GM21526 (cell line): ENCODE measurements at regions not wholly inside any gene's neighbourhood (a gene's known extent, or its start where the extent isn't known, plus 50 kb on each side); places are given as distances from the start of the nearest gene placed in this dataset.
"Not testable (repeated sequence)": the region's sequence is repeated elsewhere in the genome, so short reads cannot be mapped to it uniquely, and the experiment has no call there.

Experiments
- ATAC-seq: cut with Tn5 transposase; IDR thresholded peaks from one replicate; pipeline ENCODE4 v1.9.1; 2021; ENCODE audit warnings: moderate library complexity; ENCODE audit not compliant: unreplicated experiment, low FRiP score

DNA sequence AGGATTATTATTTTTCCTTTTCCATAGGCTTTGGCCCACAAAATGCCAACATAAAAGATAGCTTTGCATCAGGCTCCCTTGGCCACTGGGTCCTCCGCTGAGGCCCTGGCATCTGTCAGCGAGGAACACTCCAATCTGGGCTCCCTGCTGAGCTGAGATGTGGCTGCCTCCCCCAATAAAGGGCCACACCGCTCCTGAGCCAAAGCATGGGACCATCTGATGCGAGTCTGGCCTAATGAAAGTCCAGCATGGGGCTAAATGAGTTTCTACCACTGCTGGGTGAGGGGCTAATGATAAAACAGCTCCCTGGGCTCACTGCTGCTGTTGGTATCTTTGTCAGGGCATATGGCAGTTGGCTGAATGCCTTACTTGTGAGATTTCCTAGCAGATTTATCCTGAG is 817.5 kb upstream of the SLC35B3 start:
- no peak for ATAC-seq

- no peak for ATAC-seq
Measured at GRCh38 chr6:9250852-9251251, 815.5 kb upstream of the SLC35B3 start.

DNA sequence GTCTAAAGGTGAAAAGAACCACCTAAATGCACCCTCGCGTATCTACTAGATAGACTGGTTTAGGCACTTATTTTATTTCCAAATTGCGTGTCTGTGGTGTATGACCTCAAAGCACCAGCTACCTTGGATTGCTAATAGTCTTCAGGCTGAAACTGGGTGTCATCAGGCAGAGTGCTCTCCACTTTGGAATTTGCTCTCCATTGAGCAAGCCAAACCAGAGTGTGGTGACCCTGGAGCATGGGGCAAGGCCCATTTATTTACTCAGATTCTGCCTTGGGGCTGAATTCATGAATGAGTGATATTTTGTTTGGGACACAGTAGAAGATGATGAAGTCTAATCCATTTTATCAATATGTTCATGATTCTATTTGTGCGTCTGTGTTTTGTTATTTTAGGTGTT is 812.8 kb upstream of the SLC35B3 start:
- ATAC-seq, result no peak

GRCh38 chr6:9240861-9241260 is 805.5 kb upstream of the SLC35B3 start:
- no peak for ATAC-seq

GRCh38 chr6:9236443-9236842 is 801.1 kb upstream of the SLC35B3 start:
- no peak for ATAC-seq

- no peak for ATAC-seq
Measured at GRCh38 chr6:9233686-9234085, 798.3 kb upstream of the SLC35B3 start.

- ATAC-seq, result no peak
Measured at GRCh38 chr6:9233226-9233625, 797.9 kb upstream of the SLC35B3 start.

DNA sequence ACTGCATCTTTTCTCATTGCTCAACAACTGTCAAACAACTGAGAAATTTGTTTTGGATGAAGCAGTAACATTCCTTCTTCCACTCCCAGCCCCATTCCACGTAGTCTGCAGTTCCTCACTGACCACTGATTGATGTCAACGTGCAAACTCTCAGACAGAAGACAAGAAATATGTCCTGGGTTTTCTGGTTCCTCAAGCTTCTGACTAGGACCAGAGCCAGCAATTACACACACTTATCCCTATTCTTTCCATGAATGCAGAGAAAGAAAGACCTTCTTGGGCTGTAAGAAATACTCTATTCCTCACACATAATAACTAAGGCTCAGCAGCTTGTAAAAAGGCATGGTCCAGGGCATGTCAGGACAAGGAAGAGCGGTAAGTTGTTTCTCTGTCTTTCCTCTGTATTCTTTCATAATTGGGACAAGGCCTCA is 790.1 kb upstream of the SLC35B3 start:
- ATAC-seq, result no peak

- no peak for ATAC-seq
Measured at GRCh38 chr6:9224539-9224938, 789.2 kb upstream of the SLC35B3 start.

- not testable (repeated sequence) for ATAC-seq
Measured at GRCh38 chr6:9213717-9214116, 778.4 kb upstream of the SLC35B3 start.

GRCh38 chr6:9208966-9209365 is 773.6 kb upstream of the SLC35B3 start:
- no peak for ATAC-seq

DNA sequence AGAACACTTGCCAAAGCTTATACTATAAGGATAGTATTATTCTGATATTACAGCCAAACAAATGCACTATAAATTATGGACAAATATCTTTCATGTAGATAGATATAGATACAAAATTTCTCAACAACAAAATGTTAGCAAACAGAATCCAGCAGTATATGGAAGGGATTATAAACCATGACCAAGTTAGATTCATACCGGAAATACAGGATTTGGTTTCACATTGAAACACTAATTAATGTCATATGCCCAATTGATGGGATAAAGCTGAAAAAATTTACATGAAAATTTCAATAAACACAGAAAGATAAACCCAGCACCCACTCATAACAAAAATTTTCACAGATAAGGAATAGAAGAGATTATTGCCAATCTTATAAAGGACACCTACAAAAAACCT is 770.3 kb upstream of the SLC35B3 start:
- no peak for ATAC-seq

DNA sequence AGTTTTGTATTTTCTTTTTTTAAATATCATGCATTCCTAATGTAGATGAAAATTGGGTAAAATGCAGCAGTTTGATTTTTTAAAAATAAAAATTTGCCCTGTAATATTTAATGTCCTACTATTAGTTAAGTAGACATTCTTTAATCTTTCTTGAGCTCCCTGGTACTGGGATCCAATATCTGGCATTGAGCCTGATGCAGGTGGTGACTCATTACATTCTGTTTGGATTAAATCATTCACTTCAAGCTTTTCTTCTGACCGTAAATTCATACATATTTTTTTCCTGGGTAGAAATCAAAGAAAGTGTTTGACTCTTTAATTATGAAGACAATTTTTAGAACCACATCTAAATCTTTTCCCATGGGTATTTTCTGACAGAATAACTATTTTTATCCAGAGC is 768.8 kb upstream of the SLC35B3 start:
- no peak for ATAC-seq

DNA sequence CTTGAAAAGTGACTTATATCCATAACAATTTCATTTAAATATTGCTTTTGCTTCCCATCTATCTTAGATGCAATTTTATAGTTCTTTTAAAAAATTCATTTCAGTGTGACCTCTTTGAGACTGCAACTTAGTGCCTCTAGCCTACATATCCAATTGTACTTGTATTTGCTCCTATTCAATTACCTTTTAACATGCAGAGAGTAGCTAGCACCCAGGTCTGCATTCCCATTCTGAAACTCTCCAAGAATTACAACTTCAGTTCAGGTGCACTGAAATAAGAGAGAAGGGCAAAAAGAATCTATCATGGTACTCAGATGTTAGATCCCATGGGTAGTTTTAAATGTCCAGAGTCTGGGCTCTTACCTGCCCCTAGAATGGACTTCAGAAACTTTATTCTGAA is 765.4 kb upstream of the SLC35B3 start:
- no peak for ATAC-seq

- no peak for ATAC-seq
Measured at GRCh38 chr6:9197726-9198125, 762.4 kb upstream of the SLC35B3 start.

DNA sequence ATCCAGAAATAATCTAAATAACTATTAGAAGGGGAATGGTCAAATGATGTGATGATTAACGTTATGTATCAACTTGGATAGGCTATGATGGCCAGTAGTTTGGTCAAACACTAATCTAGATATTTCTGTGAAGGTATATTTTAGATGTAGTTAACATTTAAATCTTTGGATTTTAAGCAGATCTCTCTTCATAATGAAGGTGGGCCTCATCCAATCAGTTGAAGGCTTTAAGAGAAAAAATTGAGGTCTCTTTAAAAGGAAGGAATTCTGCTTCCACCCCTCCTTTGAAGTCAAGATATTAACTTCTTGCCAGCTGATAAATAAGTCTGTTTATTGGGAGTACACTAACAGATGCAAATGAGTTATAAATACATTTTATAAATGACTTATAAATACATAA is 760.0 kb upstream of the SLC35B3 start:
- no peak for ATAC-seq

DNA sequence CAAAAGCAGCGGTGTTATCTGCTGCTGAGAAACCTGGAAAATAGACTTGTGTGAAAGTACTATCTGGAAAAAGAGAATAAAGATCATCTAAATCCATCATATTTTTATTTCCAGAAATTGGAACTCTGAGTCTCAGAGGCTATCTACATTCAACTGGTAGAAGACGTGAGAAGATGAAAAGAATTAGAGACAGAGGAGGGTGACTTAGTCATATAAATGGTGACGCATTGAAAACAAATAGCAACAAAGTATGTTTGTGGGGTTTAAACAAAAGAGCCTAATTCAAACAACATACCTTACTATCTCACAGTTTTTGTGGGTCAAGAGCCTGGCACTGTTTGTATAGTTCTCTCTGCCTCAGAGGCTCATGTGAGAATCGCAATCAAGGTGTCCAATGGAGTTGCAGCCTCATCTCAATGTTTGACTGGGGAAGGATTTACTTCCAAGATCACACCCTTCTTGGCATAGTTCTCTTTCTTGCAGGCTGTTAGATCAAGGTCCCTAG is 757.1 kb upstream of the SLC35B3 start:
- no peak for ATAC-seq

- ATAC-seq, result no peak
Measured at GRCh38 chr6:9186148-9186547, 750.8 kb upstream of the SLC35B3 start.

DNA sequence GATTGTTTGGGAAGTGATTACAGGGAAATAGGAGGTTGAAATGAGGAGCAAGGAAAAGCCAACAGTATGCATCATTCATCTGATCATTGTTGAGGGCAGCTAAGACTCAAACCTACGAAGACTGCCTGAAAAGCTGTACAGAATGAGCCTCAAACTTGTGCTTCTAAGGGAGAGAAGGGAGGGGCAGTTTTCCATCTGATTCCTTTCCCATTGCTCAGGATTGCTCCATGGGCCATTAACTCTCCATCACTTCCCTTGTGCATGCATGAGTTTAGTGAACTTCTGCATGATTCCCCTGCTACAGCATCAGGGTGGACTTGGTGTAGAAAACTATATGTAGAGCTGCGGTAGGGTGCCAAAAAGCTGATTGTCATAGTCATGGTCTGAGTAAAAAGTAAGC is 742.7 kb upstream of the SLC35B3 start:
- no peak for ATAC-seq

DNA sequence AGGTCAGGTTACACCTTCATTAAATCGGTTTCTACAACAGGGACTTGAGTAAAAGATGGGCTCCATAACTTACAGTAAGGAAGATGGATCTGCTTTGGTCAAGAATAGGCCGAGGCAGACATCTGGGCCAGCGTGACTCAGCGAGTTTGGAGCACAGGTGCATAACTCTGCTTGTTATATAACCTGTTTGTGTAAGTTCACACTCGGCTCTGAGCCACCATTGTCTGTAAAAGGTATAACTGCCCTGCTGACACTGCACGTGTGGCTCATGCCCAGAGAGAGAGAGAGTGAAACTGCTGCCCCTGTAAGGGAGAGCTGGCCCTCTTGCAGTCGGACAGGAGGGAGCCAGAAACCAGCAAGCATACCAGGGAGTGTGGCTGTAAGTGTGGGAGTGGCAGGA is 737.9 kb upstream of the SLC35B3 start:
- ATAC-seq, result no peak

DNA sequence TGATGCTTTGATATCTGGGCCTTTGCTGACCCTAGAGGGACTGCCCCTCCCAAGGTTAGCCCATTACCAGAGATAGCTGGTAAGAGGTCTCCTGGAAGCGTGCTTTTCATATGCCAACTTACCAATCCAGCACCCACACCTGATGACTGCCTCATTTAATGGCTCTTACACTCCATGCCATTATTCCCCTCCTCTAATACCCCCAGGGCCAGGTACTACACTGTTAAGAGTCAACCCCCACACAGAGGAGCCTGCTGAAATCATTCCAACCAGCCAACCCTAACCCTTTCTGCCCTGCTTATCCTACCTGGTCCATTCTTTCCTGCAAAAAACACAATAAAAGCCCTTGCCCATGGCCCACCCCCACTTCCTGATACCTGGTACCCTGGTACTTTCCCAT is 736.8 kb upstream of the SLC35B3 start:
- no peak for ATAC-seq

DNA sequence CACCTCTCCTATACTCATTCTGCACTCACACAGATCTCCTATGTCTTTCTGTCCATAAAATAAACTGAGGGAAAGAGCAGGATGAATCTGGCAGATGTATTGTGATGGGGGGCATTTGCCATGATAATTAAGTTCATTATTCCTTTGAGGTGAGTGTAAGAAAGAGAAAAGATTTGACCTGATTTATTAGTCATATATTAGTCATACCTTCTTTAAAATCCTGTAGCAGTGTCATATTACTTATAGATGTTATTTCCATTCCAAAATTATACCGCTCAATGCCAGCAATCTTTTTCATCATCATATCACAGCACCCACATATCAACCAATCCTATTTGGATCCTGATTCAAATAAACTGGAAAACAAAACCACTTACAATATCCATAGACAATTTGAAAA is 733.3 kb upstream of the SLC35B3 start:
- ATAC-seq, result no peak

- no peak for ATAC-seq
Measured at GRCh38 chr6:9161731-9162130, 726.4 kb upstream of the SLC35B3 start.
